A673 (cell line): ENCODE measurements at regions not wholly inside any gene's neighbourhood (a gene's known extent, or its start where the extent isn't known, plus 50 kb on each side); places are given as distances from the start of the nearest gene placed in this dataset.

ENCODE experiments used
- EZH2 ChIP-seq: fragments of 200-600 bp; sonication (generic); IDR thresholded peaks from 2 replicates; pipeline ENCODE4 v1.6.1; 2017; ENCODE audit warnings: borderline replicate concordance, low read depth, mild to moderate bottlenecking, mixed read lengths, antibody characterized with exemption, low read length; ENCODE audit not compliant: poor library complexity, severe bottlenecking
- TF ChIP-seq, protein P1 (sequence below): fragments of 300-800, 200-600 bp; sonication (generic); conservative IDR thresholded peaks from 2 replicates; pipeline ENCODE4 v1.5.1; 2017; ENCODE audit warnings: low read depth, mild to moderate bottlenecking, antibody characterized with exemption, low read length, moderate library complexity, mixed read lengths

DNA sequence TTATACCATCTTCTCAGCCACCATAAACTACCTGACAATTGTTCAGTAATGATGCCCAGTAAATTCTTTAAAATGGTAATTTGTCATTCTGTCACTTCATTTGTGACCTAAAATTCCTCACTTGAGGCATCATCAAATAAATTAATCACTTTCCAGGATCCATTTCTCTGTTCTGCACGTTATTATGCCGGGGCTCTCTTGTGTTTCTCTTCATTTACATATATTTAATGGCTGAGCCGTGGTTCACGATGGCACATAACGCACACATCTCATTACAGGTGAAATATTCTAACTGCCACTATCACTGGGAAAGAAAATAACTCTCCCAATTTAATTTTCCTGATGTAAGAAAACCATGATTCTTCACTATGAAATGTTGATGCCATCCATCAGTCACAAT, 529.6 kb downstream of the NR4A2 start:
- no peak for TF ChIP-seq EZH2
- TF ChIP-seq, protein P1, sequence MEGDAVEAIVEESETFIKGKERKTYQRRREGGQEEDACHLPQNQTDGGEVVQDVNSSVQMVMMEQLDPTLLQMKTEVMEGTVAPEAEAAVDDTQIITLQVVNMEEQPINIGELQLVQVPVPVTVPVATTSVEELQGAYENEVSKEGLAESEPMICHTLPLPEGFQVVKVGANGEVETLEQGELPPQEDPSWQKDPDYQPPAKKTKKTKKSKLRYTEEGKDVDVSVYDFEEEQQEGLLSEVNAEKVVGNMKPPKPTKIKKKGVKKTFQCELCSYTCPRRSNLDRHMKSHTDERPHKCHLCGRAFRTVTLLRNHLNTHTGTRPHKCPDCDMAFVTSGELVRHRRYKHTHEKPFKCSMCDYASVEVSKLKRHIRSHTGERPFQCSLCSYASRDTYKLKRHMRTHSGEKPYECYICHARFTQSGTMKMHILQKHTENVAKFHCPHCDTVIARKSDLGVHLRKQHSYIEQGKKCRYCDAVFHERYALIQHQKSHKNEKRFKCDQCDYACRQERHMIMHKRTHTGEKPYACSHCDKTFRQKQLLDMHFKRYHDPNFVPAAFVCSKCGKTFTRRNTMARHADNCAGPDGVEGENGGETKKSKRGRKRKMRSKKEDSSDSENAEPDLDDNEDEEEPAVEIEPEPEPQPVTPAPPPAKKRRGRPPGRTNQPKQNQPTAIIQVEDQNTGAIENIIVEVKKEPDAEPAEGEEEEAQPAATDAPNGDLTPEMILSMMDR: no peak
